ENCODE measurements at regions not wholly inside any gene's neighbourhood (a gene's known extent, or its start where the extent isn't known, plus 50 kb on each side); places are given as distances from the start of the nearest gene placed in this dataset.

- peak; percentile 2 for DNase-seq (ENCODE audit: low read depth)
These were observed 231.3 kb downstream of the C1orf94 start for GRCh38 chr1:34408011-34408410.

DNA sequence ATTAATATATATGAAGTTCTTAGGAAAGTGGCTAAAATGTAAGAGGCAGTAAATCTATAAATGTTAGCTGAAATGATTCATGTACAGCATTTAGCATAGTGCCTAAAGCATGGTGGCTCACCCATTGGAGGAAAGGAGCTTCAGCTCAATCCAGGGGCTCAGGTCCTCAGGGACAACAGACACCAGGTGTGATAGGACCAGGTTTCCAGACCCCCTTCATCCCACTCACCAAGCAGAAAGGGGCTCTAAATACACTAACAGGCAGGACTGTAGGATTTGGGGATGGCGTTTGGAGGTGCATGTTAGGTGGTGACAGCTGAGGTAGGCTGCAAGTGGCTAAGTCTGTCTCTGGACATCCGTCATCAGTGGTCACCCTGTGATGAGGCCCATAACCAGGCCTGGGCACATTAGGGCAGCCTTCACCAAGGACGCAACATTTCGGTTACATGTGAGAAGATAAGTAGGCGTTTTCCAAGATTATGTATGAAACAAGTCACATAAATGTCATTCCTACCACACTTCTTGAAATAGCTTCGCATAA, 233.1 kb downstream of the C1orf94 start:
- no peak for DNase-seq (ENCODE audit: low read depth)

DNA sequence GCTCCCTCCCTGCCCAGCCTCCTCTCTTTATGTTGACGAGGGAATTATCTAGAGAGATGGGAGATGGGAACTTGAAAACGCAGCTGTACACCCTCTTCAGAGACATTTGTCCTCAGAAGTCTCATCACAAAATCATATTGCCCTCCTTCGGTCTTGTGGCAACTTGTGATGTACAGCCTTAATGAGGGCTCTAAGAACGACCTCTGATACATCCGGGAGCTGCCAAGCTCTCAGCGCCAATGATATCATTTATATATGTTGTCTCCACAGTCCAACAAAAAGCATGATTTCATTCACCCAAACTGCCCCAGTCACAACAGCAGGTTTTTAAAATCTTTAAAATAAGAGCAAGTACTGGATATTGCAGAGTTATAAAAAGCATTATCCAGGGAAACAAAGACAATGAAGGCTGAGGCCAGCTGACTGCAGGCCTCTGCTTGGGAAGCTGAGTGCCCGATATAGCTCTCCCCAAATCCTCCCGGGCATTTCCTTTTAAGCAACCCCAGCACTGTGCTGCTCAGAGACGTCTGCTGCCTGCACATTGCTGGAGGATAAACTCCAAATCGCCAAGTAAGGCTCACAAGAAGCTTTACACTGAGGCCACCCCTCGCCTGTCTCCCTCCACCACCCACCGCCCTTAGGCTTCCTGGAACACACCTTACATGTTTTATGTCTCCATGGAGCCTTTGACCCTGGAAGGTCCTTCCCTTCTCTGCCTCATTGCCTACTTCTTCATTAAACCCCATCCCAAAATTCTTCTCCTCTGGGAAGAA, 236.1 kb downstream of the C1orf94 start:
- no peak for DNase-seq (ENCODE audit: low read depth)

DNA sequence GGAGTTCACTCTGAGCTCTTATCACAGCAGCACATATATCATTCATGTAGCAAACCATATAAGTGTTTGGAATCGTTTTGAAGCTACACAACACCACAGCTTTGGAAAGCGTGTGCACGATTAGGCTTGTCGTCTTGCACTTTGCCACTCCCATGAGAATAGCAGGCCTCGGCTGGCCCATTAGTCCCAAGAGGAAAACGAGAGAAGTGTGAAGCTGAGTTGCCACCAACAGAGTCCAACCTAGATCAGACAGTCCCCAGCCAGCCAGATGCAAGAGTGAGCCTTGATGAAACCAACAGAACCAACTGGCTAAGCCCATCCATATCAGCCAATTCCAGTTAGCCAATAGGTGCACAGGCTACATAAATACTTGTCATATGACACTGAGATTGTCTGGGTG, 238.4 kb downstream of the C1orf94 start:
- DNase-seq (ENCODE audit: low read depth), result no peak

- DNase-seq (ENCODE audit: low read depth), result no peak
These were observed 241.5 kb downstream of the C1orf94 start for GRCh38 chr1:34418166-34418565.

DNA sequence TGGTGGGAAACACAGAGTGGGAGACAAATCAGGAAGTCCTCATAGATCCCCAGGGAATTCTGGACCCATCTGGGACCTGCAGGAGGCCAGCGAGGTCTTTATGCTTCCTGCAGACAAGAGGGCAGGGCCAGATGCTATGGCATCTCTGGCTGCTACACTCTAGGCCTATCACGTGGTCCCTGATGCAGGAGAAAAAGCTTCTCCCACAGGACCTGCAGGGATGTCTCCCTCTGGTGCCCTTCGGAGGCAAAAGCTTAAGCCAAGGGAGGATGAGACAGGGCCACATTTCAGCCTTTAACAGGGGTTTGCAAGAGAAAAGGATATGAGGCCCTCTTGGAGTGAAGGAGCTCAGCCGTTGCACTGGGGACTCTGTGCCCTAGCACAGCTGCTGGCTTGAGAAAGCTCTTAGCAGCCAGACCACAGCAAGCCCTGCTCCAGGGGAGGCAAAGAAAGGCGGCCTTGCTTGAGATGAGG, 243.0 kb downstream of the C1orf94 start:
- no peak for DNase-seq (ENCODE audit: low read depth)

DNA sequence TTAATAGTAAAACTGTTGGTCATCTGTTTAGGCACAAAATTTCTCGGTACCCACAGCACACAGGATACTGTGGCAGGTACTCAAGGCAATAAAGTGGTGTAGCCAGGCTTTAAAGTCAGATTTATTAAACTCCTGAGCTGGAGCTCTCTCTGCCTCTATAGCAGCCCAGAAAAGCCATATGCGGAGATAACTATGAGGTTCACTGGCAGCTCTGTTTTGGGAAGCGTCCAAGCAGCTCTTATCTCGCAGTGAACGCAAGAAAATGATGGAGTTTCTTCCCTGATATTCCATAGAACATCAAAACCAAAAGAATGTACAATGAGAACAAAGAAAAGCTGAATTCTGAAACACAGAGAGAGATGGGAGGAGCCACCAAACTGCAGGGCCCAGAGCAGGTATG, 248.3 kb downstream of the C1orf94 start:
- DNase-seq (ENCODE audit: low read depth), result no peak

DNA sequence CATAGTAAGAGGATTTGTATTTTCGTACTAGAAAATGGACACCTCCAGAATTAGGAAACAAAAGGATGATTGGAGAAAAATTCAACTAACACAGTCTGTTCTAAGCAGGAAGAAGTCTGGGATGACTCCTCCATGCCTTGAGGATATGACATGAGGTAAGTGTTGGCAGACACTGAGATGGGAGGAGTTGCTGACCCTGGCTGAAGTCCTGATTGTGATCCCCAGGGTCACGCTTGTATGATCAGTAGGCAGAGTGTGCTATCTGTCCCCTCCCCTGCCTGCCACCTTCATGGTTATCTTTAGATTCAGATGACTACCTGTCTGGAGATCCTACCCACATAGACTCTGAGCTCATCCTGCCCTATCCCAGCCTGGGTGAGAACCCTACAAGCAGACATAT, 249.1 kb downstream of the C1orf94 start:
- no peak for DNase-seq (ENCODE audit: low read depth)

DNA sequence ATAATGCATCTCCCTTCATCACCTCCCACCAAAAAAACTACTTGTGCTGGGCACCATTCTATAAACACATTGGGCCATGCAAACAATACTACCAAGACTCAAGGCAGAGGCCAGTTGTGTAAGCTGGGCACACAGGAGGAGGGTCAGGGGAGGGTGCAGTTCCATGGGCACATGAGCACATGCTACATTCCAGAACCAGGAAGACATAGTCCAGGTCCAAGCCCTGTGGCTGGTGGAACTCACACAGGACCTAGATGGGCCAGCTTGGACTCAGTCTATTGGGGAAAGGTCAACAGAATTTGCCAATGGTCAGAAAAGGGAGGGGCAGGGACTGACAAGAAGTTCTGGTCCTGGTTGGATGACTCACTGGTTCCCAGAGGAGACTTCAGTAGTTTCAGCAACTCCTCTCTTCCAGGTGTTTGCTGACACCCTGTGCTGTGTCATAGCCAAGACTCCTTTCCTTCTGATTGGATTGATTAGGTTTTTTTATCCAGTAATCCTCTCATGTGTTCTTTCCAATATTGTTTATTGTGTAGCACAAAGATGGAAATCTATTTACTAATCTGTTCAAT, 249.7 kb downstream of the C1orf94 start:
- no peak for DNase-seq (ENCODE audit: low read depth)

- no peak for DNase-seq (ENCODE audit: low read depth)
These were observed 250.5 kb downstream of the C1orf94 start for GRCh38 chr1:34427170-34427569.

DNA sequence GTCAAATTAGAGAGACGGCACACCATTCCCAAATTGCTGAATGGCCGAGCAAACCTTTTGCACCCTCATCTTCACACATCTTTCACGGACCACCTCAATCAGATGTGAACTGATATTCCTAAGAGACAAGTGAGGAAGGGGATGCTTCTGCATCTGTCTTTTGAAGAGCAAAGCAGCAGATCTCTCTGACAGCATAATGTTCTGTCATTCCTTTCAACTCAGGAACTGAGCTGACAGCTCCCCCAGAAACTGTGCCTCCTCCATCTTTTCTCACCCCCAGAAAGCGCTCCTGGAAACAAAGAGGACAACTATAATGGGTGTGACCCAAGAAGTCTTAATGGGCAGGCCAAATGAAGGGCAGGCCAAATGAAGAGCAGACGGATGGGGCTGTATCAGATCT, 256.4 kb downstream of the C1orf94 start:
- no peak for DNase-seq (ENCODE audit: low read depth)

GRCh38 chr1:34436836-34437235, 260.1 kb downstream of the C1orf94 start:
- DNase-seq (ENCODE audit: low read depth), result no peak

DNA sequence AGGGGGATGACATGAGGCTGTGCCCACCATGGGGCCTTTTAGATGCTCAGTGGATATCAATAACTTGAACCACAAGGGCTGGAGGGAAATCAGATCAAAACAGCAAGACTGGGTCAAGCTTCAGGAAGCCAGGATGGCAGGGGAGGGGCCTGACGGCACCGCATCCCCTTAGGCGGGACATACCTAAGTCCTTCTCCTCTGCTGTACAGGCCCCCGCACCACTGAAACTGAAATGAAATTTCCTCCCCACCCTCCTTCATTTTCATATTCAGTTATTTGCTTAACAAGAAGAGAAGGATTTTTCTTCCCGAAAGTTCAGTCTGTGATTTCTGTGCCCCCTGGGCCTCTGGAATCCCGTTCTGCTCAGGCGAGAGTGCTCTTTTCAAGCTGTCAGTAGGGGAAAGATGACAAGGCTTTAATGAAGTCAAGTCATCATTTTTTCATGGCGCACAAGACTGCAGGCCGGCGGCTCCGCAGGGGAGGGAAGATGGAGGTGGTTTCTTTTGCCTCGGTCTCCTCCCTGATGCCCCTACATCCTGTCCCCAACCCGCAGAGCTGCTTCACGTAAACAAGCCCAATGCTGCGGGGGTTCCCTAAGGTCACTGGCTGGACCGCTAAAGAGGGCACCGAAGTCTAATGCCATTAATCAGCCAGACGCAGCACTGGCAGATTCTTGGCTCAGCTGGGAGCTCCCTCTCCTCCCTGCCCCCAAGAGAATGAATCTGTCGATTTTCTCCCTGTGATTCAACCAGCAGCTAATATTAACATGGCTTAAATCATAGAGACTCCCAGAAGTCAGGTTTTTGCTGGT, 264.8 kb downstream of the C1orf94 start:
- DNase-seq (ENCODE audit: low read depth), result no peak

GRCh38 chr1:34444516-34444915, 267.8 kb downstream of the C1orf94 start:
- no peak for DNase-seq (ENCODE audit: low read depth)

- no peak for DNase-seq (ENCODE audit: low read depth)
These were observed 273.6 kb downstream of the C1orf94 start for GRCh38 chr1:34450325-34450724.

GRCh38 chr1:34452451-34452850, 275.7 kb downstream of the C1orf94 start:
- DNase-seq (ENCODE audit: low read depth), result no peak

DNA sequence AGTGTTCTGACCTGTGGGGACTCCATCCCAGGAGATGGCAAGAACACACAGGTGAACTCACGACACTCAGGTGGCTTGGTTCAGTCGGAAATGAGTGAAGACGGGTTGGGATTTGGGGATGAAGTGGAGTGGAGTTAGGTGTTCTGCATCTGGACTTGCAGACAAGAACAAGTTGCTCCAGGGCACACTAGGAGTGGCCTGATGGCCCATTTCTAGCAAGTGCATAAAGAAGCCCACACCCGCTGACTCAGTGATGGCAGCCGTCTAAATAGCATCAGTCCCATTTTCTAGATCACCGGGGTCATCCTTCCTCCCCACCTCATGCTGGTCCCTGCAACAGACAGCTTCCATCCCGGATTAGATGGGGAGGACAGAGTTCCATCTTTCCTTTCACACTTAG, 278.4 kb downstream of the C1orf94 start:
- DNase-seq (ENCODE audit: low read depth), result no peak

DNA sequence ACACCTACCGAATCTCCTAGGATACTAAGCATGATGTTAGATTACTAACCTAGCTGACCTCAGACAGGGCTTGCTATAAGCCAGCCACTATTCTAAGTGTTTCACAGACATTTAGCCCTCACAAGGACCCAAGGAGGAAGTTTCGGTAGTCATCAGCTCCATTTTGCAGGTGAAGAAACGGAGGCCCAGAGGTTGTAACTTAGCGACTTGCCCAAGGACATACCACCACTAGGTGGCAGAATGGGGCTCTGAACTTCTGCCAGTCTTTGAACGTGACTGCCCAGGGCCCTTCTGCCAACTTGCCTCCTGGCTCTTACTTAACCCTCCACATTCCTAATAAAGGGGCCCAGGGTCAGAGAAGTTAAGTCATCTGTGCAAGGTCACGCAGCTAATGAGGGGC, 283.5 kb downstream of the C1orf94 start:
- DNase-seq (ENCODE audit: low read depth), result no peak

- no peak for DNase-seq (ENCODE audit: low read depth)
These were observed 284.4 kb upstream of the GJB5 start for GRCh38 chr1:34470401-34470800.

- DNase-seq (ENCODE audit: low read depth), result no peak
These were observed 280.3 kb upstream of the GJB5 start for GRCh38 chr1:34474566-34474965.

DNA sequence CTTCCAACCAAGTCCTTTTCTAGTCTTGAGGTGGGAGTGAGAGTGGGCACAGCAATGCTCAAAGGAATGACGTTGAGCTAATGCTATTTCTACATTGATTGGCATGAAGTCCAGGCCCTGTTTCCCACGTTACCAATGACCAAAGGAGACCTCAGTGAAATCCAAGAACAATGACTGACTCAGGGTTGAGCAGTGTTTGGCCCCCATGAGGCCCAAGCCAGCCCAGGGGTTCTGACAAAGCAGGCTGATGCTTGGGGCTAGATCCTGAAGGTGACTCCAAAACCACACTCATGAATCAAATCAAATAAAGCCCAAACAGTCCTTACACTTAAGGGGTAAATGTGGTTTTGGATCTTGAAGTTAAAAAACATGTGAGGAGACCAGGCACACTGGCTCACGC, 278.5 kb upstream of the GJB5 start:
- no peak for DNase-seq (ENCODE audit: low read depth)

- no peak for DNase-seq (ENCODE audit: low read depth)
These were observed 277.2 kb upstream of the GJB5 start for GRCh38 chr1:34477632-34478141.
